Fibroblast of pulmonary artery (primary cell): ENCODE measurements at regions not wholly inside any gene's neighbourhood (a gene's known extent, or its start where the extent isn't known, plus 50 kb on each side); places are given as distances from the start of the nearest gene placed in this dataset.

Experiments
- DNase-seq: peaks from one replicate; pipeline ENCODE4 v3.0.0-alpha.2; 2010; ENCODE audit warnings: low read depth
- H3K4me3 ChIP-seq: replicated peaks from 2 replicates; pipeline ENCODE4 v1.5.1; 2011; ENCODE audit warnings: low read depth, mild to moderate bottlenecking, control low read depth, low read length, moderate library complexity
- CTCF ChIP-seq: IDR thresholded peaks from 2 replicates; pipeline ENCODE4 v1.5.1; 2011; ENCODE audit warnings: mild to moderate bottlenecking, control low read depth, low read length, inconsistent platforms; ENCODE audit errors: missing control alignments

- DNase-seq, result no peak
- TF ChIP-seq CTCF, result no peak
- no peak overlapping the region for H3K4me3 ChIP-seq
Observed at GRCh38 chr15:45958924-45959323, 324.1 kb downstream of the SQOR start.

- H3K4me3 ChIP-seq, result no peak overlapping the region
- no peak for DNase-seq
- TF ChIP-seq CTCF, result no peak
Observed at GRCh38 chr15:45962733-45963132, 327.9 kb downstream of the SQOR start.

GRCh38 chr15:45970542-45970941 is 335.7 kb downstream of the SQOR start:
- no peak overlapping the region for H3K4me3 ChIP-seq
- no peak for TF ChIP-seq CTCF
- DNase-seq, result no peak

- no peak overlapping the region for H3K4me3 ChIP-seq
- no peak for DNase-seq
- TF ChIP-seq CTCF, result no peak
Observed at GRCh38 chr15:45980366-45980765, 345.5 kb downstream of the SQOR start.

- no peak overlapping the region for H3K4me3 ChIP-seq
- DNase-seq, result no peak
- TF ChIP-seq CTCF, result no peak
Observed at GRCh38 chr15:45981625-45982024, 346.8 kb downstream of the SQOR start.

- no peak for TF ChIP-seq CTCF
- H3K4me3 ChIP-seq, result no peak overlapping the region
- DNase-seq, result no peak
Observed at GRCh38 chr15:45991863-45992262, 357.0 kb downstream of the SQOR start.

- DNase-seq, result no peak
- H3K4me3 ChIP-seq, result no peak overlapping the region
- TF ChIP-seq CTCF, result no peak
Observed at GRCh38 chr15:45993072-45993471, 358.2 kb downstream of the SQOR start.
